T-cell (primary cell): ENCODE measurements at regions not wholly inside any gene's neighbourhood (a gene's known extent, or its start where the extent isn't known, plus 50 kb on each side); places are given as distances from the start of the nearest gene placed in this dataset.
A peak's percentile ranks its signal among the peaks of the same experiment; 100 is the strongest.
"Not testable (repeated sequence)": the region's sequence is repeated elsewhere in the genome, so short reads cannot be mapped to it uniquely, and the experiment has no call there.

Experiments
- ATAC-seq, 4 experiments: fragments of 200-7000 bp in 3 of 4; fragments of 150-1000 bp in 1 of 4; cut with Tn5 transposase; replicated peaks in 1 of 4; 1 replicate in 3 of 4; 2 replicates in 1 of 4; pipeline ENCODE4 v1.10.0; 2021; ENCODE audit warnings: moderate library complexity in 3 of 4, mild to moderate bottlenecking in 2 of 4, moderate number of reproducible peaks in 1 of 4
- CTCF ChIA-PET, 2 donors: fragments of 300-600 bp; sonication (Branson Sonifier 250); formaldehyde crosslinking; loops; one replicate each; lab custom pipeline; 2022; ENCODE audit warnings: antibody characterized with exemption in 2 of 2; lab: Charles Lee
- POLR2A ChIA-PET, 2 donors: fragments of 300-600 bp; sonication (Branson Sonifier 250); formaldehyde crosslinking; loops; one replicate each; lab custom pipeline; 2022; ENCODE audit warnings: antibody characterized with exemption in 2 of 2; lab: Charles Lee
- DNase-seq, 35 experiments: peaks; one replicate each; pipeline versions ENCODE4 v3.0.0 to v3.0.0-alpha.2; 2013 to 2023
- H3K27ac ChIP-seq: one replicate; pipeline ENCODE4 v1.5.1; 2013; ENCODE audit warnings: low read length
- H3K27me3 ChIP-seq, 2 experiments: replicated peaks in 1 of 2; 1 replicate in 1 of 2; 2 replicates in 1 of 2; pipeline versions ENCODE4 v1.6.1 to v1.7.0; 2013; ENCODE audit warnings: low read length in 1 of 2, mixed read lengths in 1 of 2; ENCODE audit not compliant: control insufficient read depth in 2 of 2, insufficient read depth in 2 of 2; ENCODE audit errors: extremely low read depth in 1 of 2
- H3K36me3 ChIP-seq, 2 donors: 1 replicate in 1 of 2; 2 replicates in 1 of 2; pipeline versions ENCODE4 v1.6.1 to v1.7.0; 2013; ENCODE audit warnings: low read length in 1 of 2; ENCODE audit not compliant: control insufficient read depth in 2 of 2, insufficient read depth in 1 of 2; ENCODE audit errors: extremely low read depth in 1 of 2
- H3K4me1 ChIP-seq, 2 experiments: 1 replicate in 1 of 2; 2 replicates in 1 of 2; pipeline versions ENCODE4 v1.6.1 to v1.7.0; 2013; ENCODE audit warnings: low read length in 2 of 2, mixed read lengths in 1 of 2; ENCODE audit not compliant: insufficient read depth in 2 of 2, control insufficient read depth in 1 of 2; ENCODE audit errors: extremely low read depth in 1 of 2
- H3K4me3 ChIP-seq, 2 donors: 1 replicate in 1 of 2; 2 replicates in 1 of 2; pipeline versions ENCODE4 v1.5.1 to v1.7.0; 2013; ENCODE audit warnings: mild to moderate bottlenecking in 2 of 2, low read length in 1 of 2, moderate library complexity in 1 of 2; ENCODE audit not compliant: control insufficient read depth in 1 of 2; ENCODE audit errors: extremely low read depth in 1 of 2
- H3K9me3 ChIP-seq: 2 replicates; pipeline ENCODE4 v1.7.0; 2013
- H3K27ac Mint-ChIP-seq, 2 donors: one replicate each; pipeline ENCODE4 v1.8.0; 2020 to 2021; ENCODE audit warnings: mild to moderate bottlenecking in 2 of 2, mixed read lengths in 2 of 2
- H3K27me3 Mint-ChIP-seq, 2 donors: one replicate each; pipeline ENCODE4 v1.8.0; 2021 to 2022; ENCODE audit warnings: mixed read lengths in 2 of 2
- H3K36me3 Mint-ChIP-seq: one replicate; pipeline ENCODE4 v1.8.0; 2021; ENCODE audit warnings: mixed read lengths
- H3K4me1 Mint-ChIP-seq, 3 donors: one replicate each; pipeline ENCODE4 v1.8.0; 2020 to 2022; ENCODE audit warnings: mixed read lengths in 3 of 3, mild to moderate bottlenecking in 1 of 3
- H3K4me3 Mint-ChIP-seq, 3 donors: one replicate each; pipeline ENCODE4 v1.8.0; 2020 to 2022; ENCODE audit warnings: mild to moderate bottlenecking in 3 of 3, mixed read lengths in 3 of 3, moderate library complexity in 3 of 3
- H3K9me3 Mint-ChIP-seq, 3 donors: one replicate each; pipeline ENCODE4 v1.8.0; 2020 to 2022; ENCODE audit warnings: mixed read lengths in 3 of 3
- WGBS: methylation state at CpG from one replicate; pipeline ENCODE4 v1.1.5; 2013; ENCODE audit warnings: missing lambda C conversion rate; ENCODE audit not compliant: insufficient coverage; 5-methylcytosine and 5-hydroxymethylcytosine counted together

DNA sequence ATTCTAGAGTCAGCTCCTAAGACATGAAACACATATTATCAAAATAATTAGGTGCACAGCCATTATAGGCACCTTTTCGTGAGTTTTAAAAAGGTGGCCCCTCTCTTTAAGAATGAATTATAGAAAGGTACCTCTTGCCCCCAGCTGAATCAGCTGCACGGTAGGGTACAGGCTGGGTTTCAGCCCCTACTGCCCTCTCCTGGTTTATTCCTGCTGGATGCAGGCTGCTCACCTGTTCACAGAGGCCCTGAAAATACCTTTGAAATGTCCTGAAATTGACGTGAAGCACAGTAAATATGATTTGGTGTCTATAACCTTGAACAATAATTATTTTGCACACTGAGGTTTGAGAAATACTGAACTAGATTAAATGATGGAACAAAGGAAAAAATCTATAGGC, 504.8 kb upstream of the SGCD start:
- no peak overlapping the region for H3K27ac ChIP-seq
- H3K27me3 Mint-ChIP-seq, result peaks cover 5 to 6% of the 10 kb centered on the region in 2 donors
- ChIA-PET POLR2A (no interaction called here), CTCF (no interaction called here)
- DNase-seq, result peak in 1 of 35 experiments; percentile 6
- H3K36me3 ChIP-seq, result no peaks in the 10 kb centered on the region
- H3K27me3 ChIP-seq, result no peaks in the 10 kb centered on the region
- no peak for ATAC-seq
- no peaks in the 10 kb centered on the region for H3K4me1 Mint-ChIP-seq
- H3K9me3 Mint-ChIP-seq, result no peaks in the 10 kb centered on the region
- H3K9me3 ChIP-seq, result no peaks in the 10 kb centered on the region
- no peaks in the 10 kb centered on the region for H3K4me1 ChIP-seq
- no peak overlapping the region for H3K4me3 Mint-ChIP-seq
- WGBS, result 30% methylated on average over 1 of the region's 3 CpGs
- H3K36me3 Mint-ChIP-seq, result no peaks in the 10 kb centered on the region
- H3K27ac Mint-ChIP-seq, result no peak overlapping the region
- no peak overlapping the region for H3K4me3 ChIP-seq

- DNase-seq (no peak), ATAC-seq (no peak)
- H3K4me1 ChIP-seq, result no peaks in the 10 kb centered on the region
- H3K27ac ChIP-seq, result no peak overlapping the region
- WGBS, result no CpG with 5 or more reads among the region's 3 CpGs
- ChIA-PET CTCF (interaction anchor here (0.5 to 0.6 kb wide), 2 partner anchors 8 to 15 kb away, joined by 3 to 4 read pairs; no protein-coding TSS in a partner anchor), POLR2A (no interaction called here)
- Mint-ChIP-seq H3K4me3 (no peak overlapping the region), H3K36me3 (no peaks in the 10 kb centered on the region), H3K9me3 (no peaks in the 10 kb centered on the region), H3K27me3 (no peaks in the 10 kb centered on the region), H3K4me1 (peaks cover 0 to 3% (median 0%) of the 10 kb centered on the region in 3 donors), H3K27ac (no peak overlapping the region)
- H3K36me3 ChIP-seq, result no peaks in the 10 kb centered on the region
- H3K27me3 ChIP-seq, result no peaks in the 10 kb centered on the region
- H3K4me3 ChIP-seq, result no peak overlapping the region
- no peaks in the 10 kb centered on the region for H3K9me3 ChIP-seq
Measured at GRCh38 chr5:155826611-155827507, 500.1 kb upstream of the SGCD start.

GRCh38 chr5:155827508-155827815, 499.5 kb upstream of the SGCD start:
- DNase-seq, H3K27ac Mint-ChIP-seq, H3K9me3 ChIP-seq, H3K27me3 Mint-ChIP-seq, H3K4me1 Mint-ChIP-seq, H3K9me3 Mint-ChIP-seq, H3K27ac ChIP-seq, POLR2A ChIA-PET, ATAC-seq, H3K4me3 ChIP-seq, H3K4me1 ChIP-seq, H3K36me3 ChIP-seq, H3K4me3 Mint-ChIP-seq, H3K27me3 ChIP-seq, H3K36me3 Mint-ChIP-seq: not testable (repeated sequence)
- CTCF ChIA-PET, result interaction anchor here in 1 of 2 donors (0.6 kb wide), 1 partner anchor 9 kb away, joined by 4 read pairs; no protein-coding TSS in a partner anchor
- WGBS, result no CpG with 5 or more reads among the region's 2 CpGs

- H3K4me1 Mint-ChIP-seq, result peaks cover 0 to 3% (median 0%) of the 10 kb centered on the region in 3 donors
- Histone ChIP-seq H3K27me3 (no peaks in the 10 kb centered on the region), H3K9me3 (no peaks in the 10 kb centered on the region), H3K4me3 (no peak overlapping the region), H3K27ac (no peak overlapping the region), H3K4me1 (no peaks in the 10 kb centered on the region), H3K36me3 (no peaks in the 10 kb centered on the region)
- no peak overlapping the region for H3K4me3 Mint-ChIP-seq
- no peaks in the 10 kb centered on the region for H3K36me3 Mint-ChIP-seq
- H3K27ac Mint-ChIP-seq, result no peak overlapping the region
- ChIA-PET CTCF (no interaction called here), POLR2A (no interaction called here)
- no peak for ATAC-seq
- no peaks in the 10 kb centered on the region for H3K27me3 Mint-ChIP-seq
- H3K9me3 Mint-ChIP-seq, result no peaks in the 10 kb centered on the region
- no CpG with 5 or more reads among the region's 1 CpG for WGBS
- no peak for DNase-seq
Measured at GRCh38 chr5:155827949-155828348, 499.0 kb upstream of the SGCD start.

GRCh38 chr5:155831491-155831890, 495.5 kb upstream of the SGCD start:
- Mint-ChIP-seq H3K27me3 (no peaks in the 10 kb centered on the region), H3K9me3 (no peaks in the 10 kb centered on the region), H3K27ac (no peak overlapping the region), H3K4me1 (peaks cover 0 to 3% (median 0%) of the 10 kb centered on the region in 3 donors), H3K36me3 (no peaks in the 10 kb centered on the region), H3K4me3 (no peak overlapping the region)
- H3K4me1 ChIP-seq, result peaks cover 0 to 8% of the 10 kb centered on the region in 2 experiments
- DNase-seq (no peak), ATAC-seq (no peak)
- H3K36me3 ChIP-seq, result no peaks in the 10 kb centered on the region
- 79% methylated on average over 3 of the region's 4 CpGs for WGBS
- ChIA-PET CTCF (no interaction called here), POLR2A (no interaction called here)
- no peaks in the 10 kb centered on the region for H3K9me3 ChIP-seq
- no peak overlapping the region for H3K4me3 ChIP-seq
- no peak overlapping the region for H3K27ac ChIP-seq
- H3K27me3 ChIP-seq, result no peaks in the 10 kb centered on the region

DNA sequence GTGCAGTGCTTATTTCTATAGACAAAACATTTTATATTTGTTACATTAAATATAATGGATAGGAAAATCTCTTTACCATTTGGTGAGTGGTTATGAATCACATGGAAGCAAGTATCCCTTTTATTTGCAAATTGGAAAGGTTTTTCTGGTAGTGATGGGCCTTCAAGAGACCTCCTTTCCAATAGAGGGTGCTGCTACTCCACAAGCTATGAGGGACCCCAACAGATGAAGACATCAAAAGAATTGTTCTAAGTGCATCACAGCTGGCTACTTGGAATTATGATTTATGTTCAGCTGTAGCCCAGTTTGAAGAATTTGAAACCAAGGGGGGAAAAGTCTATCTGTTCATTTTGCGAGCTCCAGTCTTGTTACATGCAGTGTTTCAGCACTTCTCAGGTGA, 493.7 kb upstream of the SGCD start:
- CTCF ChIA-PET, result interaction anchor here in 1 of 2 donors (0.7 kb wide), 1 partner anchor 45 kb away, joined by 3 read pairs; no protein-coding TSS in a partner anchor
- H3K9me3 ChIP-seq, result no peaks in the 10 kb centered on the region
- ATAC-seq, result no peak
- Mint-ChIP-seq H3K36me3 (no peaks in the 10 kb centered on the region), H3K4me1 (peaks cover 0 to under 1% (median 0%) of the 10 kb centered on the region in 3 donors), H3K9me3 (peaks cover 0 to 1% (median 0%) of the 10 kb centered on the region in 3 donors), H3K27me3 (no peaks in the 10 kb centered on the region), H3K27ac (no peak overlapping the region), H3K4me3 (no peak overlapping the region)
- POLR2A ChIA-PET, result no interaction called here
- no peak overlapping the region for H3K27ac ChIP-seq
- H3K36me3 ChIP-seq, result no peaks in the 10 kb centered on the region
- WGBS, result 80% methylated on average over 1 of the region's 1 CpG
- DNase-seq, result no peak
- H3K4me1 ChIP-seq, result peaks cover 0 to 8% of the 10 kb centered on the region in 2 experiments
- no peak overlapping the region for H3K4me3 ChIP-seq
- no peaks in the 10 kb centered on the region for H3K27me3 ChIP-seq
